Keratinocyte (primary cell): ENCODE measurements at regions not wholly inside any gene's neighbourhood (a gene's known extent, or its start where the extent isn't known, plus 50 kb on each side); places are given as distances from the start of the nearest gene placed in this dataset.

ENCODE experiments used
- DNase-seq: peaks from one replicate; pipeline ENCODE4 v3.0.0-alpha.2; 2011; ENCODE audit warnings: low read depth, missing footprints, low spot score
- FAIRE-seq: peaks from 2 replicates; lab custom pipeline; 2011; peaks lifted over from hg19 to GRCh38; lab: Jason Lieb, UNC
- H2AFZ ChIP-seq: 2 replicates; pipeline ENCODE4 v1.6.0; 2012; ENCODE audit warnings: low read length, control low read depth, inconsistent platforms; ENCODE audit not compliant: control insufficient read depth
- H3K27ac ChIP-seq: 2 replicates; pipeline ENCODE4 v1.5.1; 2011; ENCODE audit warnings: low read length; ENCODE audit not compliant: control insufficient read depth, insufficient read depth
- H3K27me3 ChIP-seq: 3 replicates; pipeline ENCODE4 v1.6.0; 2011; ENCODE audit warnings: low read length; ENCODE audit not compliant: control insufficient read depth, insufficient read depth; ENCODE audit errors: extremely low read depth
- H3K36me3 ChIP-seq, 2 experiments: 2 replicates in 1 of 2; 3 replicates in 1 of 2; pipeline ENCODE4 v1.5.1; 2011; ENCODE audit warnings: low read length in 2 of 2, mild to moderate bottlenecking in 1 of 2; ENCODE audit not compliant: control insufficient read depth in 2 of 2, insufficient read depth in 2 of 2; ENCODE audit errors: extremely low read depth in 1 of 2
- H3K4me1 ChIP-seq: 3 replicates; pipeline ENCODE4 v1.5.1; 2011; ENCODE audit warnings: low read length; ENCODE audit not compliant: control insufficient read depth, insufficient read depth; ENCODE audit errors: extremely low read depth
- H3K4me2 ChIP-seq: 3 replicates; pipeline ENCODE4 v1.6.0; 2011; ENCODE audit warnings: low read depth, low read length; ENCODE audit not compliant: control insufficient read depth, insufficient read depth; ENCODE audit errors: extremely low read depth
- H3K4me3 ChIP-seq, 3 experiments: fragments of 200-600 bp in 1 of 3; sonication (generic) in 1 of 3; 2 replicates in 2 of 3; 3 replicates in 1 of 3; pipeline ENCODE4 v1.5.1; 2011 to 2016; ENCODE audit warnings: low read length in 3 of 3, mild to moderate bottlenecking in 3 of 3, control low read depth in 2 of 3, inconsistent platforms in 1 of 3, low read depth in 1 of 3, mixed read lengths in 1 of 3, mixed run types in 1 of 3, moderate library complexity in 1 of 3; ENCODE audit not compliant: control insufficient read depth in 2 of 3, insufficient read depth in 2 of 3; ENCODE audit errors: extremely low read depth in 1 of 3
- H3K79me2 ChIP-seq: 2 replicates; pipeline ENCODE4 v1.6.0; 2012; ENCODE audit warnings: low read length; ENCODE audit not compliant: control insufficient read depth, insufficient read depth
- H3K9ac ChIP-seq: 3 replicates; pipeline ENCODE4 v1.6.0; 2011; ENCODE audit warnings: low read length; ENCODE audit not compliant: control insufficient read depth, insufficient read depth; ENCODE audit errors: extremely low read depth
- H3K9me1 ChIP-seq: 3 replicates; pipeline ENCODE4 v1.6.0; 2011; ENCODE audit warnings: low read length; ENCODE audit not compliant: control insufficient read depth, insufficient read depth; ENCODE audit errors: extremely low read depth
- H3K9me3 ChIP-seq: 2 replicates; pipeline ENCODE4 v1.5.1; 2012; ENCODE audit warnings: low read depth, low read length; ENCODE audit not compliant: control insufficient read depth
- H4K20me1 ChIP-seq: 3 replicates; pipeline ENCODE4 v1.6.0; 2011; ENCODE audit warnings: low read length; ENCODE audit not compliant: control insufficient read depth, insufficient read depth; ENCODE audit errors: extremely low read depth
- EZH2 ChIP-seq: IDR thresholded peaks from one replicate; pipeline ENCODE4 v1.6.1; 2012; ENCODE audit warnings: inconsistent platforms, mild to moderate bottlenecking, low read length, moderate library complexity
- dilution Hi-C: fragments of 300-500 bp; cut with MboI; formaldehyde crosslinking; loops from one replicate; pipeline ENCODE4 v1.7.0; 2020; ENCODE audit warnings: low sequenced_read_pairs; ENCODE audit not compliant: extremely low pct_ligation_motif_present
- small RNA-seq, 3 experiments: library from RNA; depleted of rRNA; stranded (forward); fragments of <200 nt; gene quantifications; one replicate each; pipeline ENCODE3, GENCODE V24; 2012; ENCODE audit warnings: low read depth in 3 of 3, low replicate concordance in 1 of 3; ENCODE audit not compliant: insufficient read length in 3 of 3
- TF ChIP-seq, protein P1 (sequence below), 3 experiments: IDR thresholded peaks in 1 of 3; conservative IDR thresholded peaks in 1 of 3; optimal IDR thresholded peaks in 1 of 3; 2 replicates in 2 of 3; 3 replicates in 1 of 3; pipeline versions ENCODE3 to v1.5.1; 2011; ENCODE audit warnings: low read length in 3 of 3, mild to moderate bottlenecking in 3 of 3, moderate library complexity in 2 of 3, control low read depth in 1 of 3, inconsistent platforms in 1 of 3; ENCODE audit not compliant: insufficient read depth in 2 of 3; ENCODE audit errors: extremely low read depth in 1 of 3

DNA sequence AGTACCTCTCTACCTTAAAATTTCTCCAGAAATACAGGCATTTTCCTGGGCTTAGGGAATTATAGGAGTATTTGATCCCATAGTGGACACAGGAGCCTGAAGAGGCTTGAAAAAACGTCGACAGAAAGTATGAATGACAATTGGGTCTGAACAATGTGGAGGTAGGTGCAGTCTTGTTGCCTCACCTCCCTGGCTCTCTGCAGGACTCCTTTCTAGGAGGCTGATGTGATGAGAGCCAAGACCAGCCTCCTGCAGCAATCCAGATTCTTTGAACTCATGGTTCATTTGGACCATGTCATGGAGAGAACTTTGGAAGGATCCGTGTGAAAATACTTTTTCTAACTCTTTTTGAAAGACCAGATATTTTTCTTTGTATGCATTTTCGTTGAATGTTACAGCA, 50.5 kb upstream of the MTF2 start:
- dilution Hi-C loops, result no loop called here
- Histone ChIP-seq H3K4me3 (no peak overlapping the region), H3K4me2 (no peak overlapping the region), H3K79me2 (no peaks in the 10 kb centered on the region), H3K9me1 (no peaks in the 10 kb centered on the region), H2AFZ (no peak overlapping the region), H4K20me1 (no peaks in the 10 kb centered on the region), H3K27me3 (no peaks in the 10 kb centered on the region), H3K4me1 (no peaks in the 10 kb centered on the region), H3K9ac (no peak overlapping the region), H3K27ac (no peak overlapping the region), H3K36me3 (no peaks in the 10 kb centered on the region), H3K9me3 (no peaks in the 10 kb centered on the region)
- DNase-seq, result no peak
- no peak for TF ChIP-seq EZH2
- TF ChIP-seq, protein P1, sequence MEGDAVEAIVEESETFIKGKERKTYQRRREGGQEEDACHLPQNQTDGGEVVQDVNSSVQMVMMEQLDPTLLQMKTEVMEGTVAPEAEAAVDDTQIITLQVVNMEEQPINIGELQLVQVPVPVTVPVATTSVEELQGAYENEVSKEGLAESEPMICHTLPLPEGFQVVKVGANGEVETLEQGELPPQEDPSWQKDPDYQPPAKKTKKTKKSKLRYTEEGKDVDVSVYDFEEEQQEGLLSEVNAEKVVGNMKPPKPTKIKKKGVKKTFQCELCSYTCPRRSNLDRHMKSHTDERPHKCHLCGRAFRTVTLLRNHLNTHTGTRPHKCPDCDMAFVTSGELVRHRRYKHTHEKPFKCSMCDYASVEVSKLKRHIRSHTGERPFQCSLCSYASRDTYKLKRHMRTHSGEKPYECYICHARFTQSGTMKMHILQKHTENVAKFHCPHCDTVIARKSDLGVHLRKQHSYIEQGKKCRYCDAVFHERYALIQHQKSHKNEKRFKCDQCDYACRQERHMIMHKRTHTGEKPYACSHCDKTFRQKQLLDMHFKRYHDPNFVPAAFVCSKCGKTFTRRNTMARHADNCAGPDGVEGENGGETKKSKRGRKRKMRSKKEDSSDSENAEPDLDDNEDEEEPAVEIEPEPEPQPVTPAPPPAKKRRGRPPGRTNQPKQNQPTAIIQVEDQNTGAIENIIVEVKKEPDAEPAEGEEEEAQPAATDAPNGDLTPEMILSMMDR (optimal IDR thresholded peaks at IDR 0.05 in 1 of 3, IDR thresholded peaks at IDR 0.05 in 1 of 3, conservative IDR thresholded peaks at IDR 0.05 in 1 of 3; ENCODE audit: extremely low read depth in 1 of 3, insufficient read depth in 2 of 3, low read length in 3 of 3), result no peak
- FAIRE-seq, result no peak

Small RNA genes in the stretch of these regions (small RNA-seq; reads per million reads assigned to genes)
- gene RF00019, result 0 reads per million in 3 experiments
- 0 reads per million in 3 experiments for gene RN7SKP123
